Fibroblast of lung (primary cell): ENCODE measurements at regions not wholly inside any gene's neighbourhood (a gene's known extent, or its start where the extent isn't known, plus 50 kb on each side); places are given as distances from the start of the nearest gene placed in this dataset.

Source experiments
- DNase-seq, 2 donors: peaks; one replicate each; pipeline versions ENCODE4 v3.0.0 to v3.0.0-alpha.2; 2010; ENCODE audit warnings: low read depth in 2 of 2
- H2AFZ ChIP-seq: 2 replicates; pipeline ENCODE4 v1.5.1; 2012; ENCODE audit warnings: low read length, control low read depth, inconsistent platforms
- H3K27ac ChIP-seq: 2 replicates; pipeline ENCODE4 v1.5.1; 2011; ENCODE audit warnings: low read length, control low read depth; ENCODE audit not compliant: insufficient read depth
- H3K27me3 ChIP-seq: 2 replicates; pipeline ENCODE4 v1.5.1; 2011; ENCODE audit warnings: mild to moderate bottlenecking, low read length; ENCODE audit not compliant: control insufficient read depth, insufficient read depth
- H3K36me3 ChIP-seq: 2 replicates; pipeline ENCODE4 v1.5.1; 2011; ENCODE audit warnings: low read length; ENCODE audit not compliant: control insufficient read depth, insufficient read depth
- H3K4me1 ChIP-seq: 2 replicates; pipeline ENCODE4 v1.5.1; 2011; ENCODE audit warnings: low read length; ENCODE audit not compliant: control insufficient read depth, insufficient read depth; ENCODE audit errors: extremely low read depth
- H3K4me2 ChIP-seq: 2 replicates; pipeline ENCODE4 v1.5.1; 2011; ENCODE audit warnings: low read length, control low read depth; ENCODE audit not compliant: insufficient read depth; ENCODE audit errors: extremely low read depth
- H3K4me3 ChIP-seq, 4 experiments: fragments of 200-600 bp in 1 of 4; sonication (generic) in 1 of 4; replicated peaks in 1 of 4; 2 replicates each; pipeline ENCODE4 v1.5.1; 2011 to 2016; ENCODE audit warnings: low read length in 4 of 4, low read depth in 3 of 4, mild to moderate bottlenecking in 3 of 4, control low read depth in 2 of 4, inconsistent platforms in 1 of 4, mixed read lengths in 1 of 4; ENCODE audit not compliant: insufficient read depth in 1 of 4; ENCODE audit errors: control extremely low read depth in 1 of 4
- H3K79me2 ChIP-seq: 2 replicates; pipeline ENCODE4 v1.5.1; 2012; ENCODE audit warnings: mild to moderate bottlenecking, low read length, inconsistent platforms; ENCODE audit not compliant: control insufficient read depth, insufficient read depth
- H3K9ac ChIP-seq: 2 replicates; pipeline ENCODE4 v1.5.1; 2011; ENCODE audit warnings: mild to moderate bottlenecking, low read length, control low read depth; ENCODE audit not compliant: insufficient read depth
- H3K9me3 ChIP-seq: 2 replicates; pipeline ENCODE4 v1.5.1; 2012; ENCODE audit warnings: low read depth, low read length; ENCODE audit not compliant: control insufficient read depth, insufficient read depth
- H4K20me1 ChIP-seq: 2 replicates; pipeline ENCODE4 v1.5.1; 2011; ENCODE audit warnings: low read length; ENCODE audit not compliant: control insufficient read depth, insufficient read depth; ENCODE audit errors: extremely low read depth
- EZH2 ChIP-seq: IDR thresholded peaks from 2 replicates; pipeline ENCODE4 v1.5.1; 2012; ENCODE audit warnings: low read length, control low read depth, mild to moderate bottlenecking; ENCODE audit errors: missing control alignments
- TF ChIP-seq, protein P1 (sequence below), 2 donors: IDR thresholded peaks in 1 of 2; conservative IDR thresholded peaks in 1 of 2; 1 replicate in 1 of 2; 2 replicates in 1 of 2; pipeline ENCODE4 v1.5.1; 2011 to 2012; ENCODE audit warnings: low read length in 2 of 2, control low read depth in 1 of 2, inconsistent platforms in 1 of 2, low read depth in 1 of 2, mild to moderate bottlenecking in 1 of 2

DNA sequence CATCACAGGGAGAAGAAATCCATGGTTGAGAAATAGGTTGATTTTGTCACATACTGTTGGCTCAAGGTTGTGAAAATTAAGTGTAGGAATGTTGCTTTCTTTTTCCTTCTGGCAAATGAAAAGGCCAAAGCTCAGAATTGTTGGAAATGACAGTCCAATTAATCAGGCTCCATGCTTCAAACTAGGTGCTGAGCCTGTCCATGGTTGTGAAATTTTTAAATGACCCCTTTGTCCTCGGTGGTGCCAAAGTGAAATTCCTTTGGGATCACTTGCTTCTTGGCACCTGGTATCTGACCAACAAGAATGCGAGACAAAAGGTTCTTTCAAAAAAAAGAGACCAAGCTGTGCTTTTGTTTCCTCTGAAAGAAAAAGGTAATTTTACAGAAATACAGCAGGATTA lies 451.9 kb downstream of the ETS1 start:
- no peak overlapping the region for H3K27ac ChIP-seq
- H3K36me3 ChIP-seq = no peaks in the 10 kb centered on the region
- H3K9me3 ChIP-seq = no peaks in the 10 kb centered on the region
- H3K27me3 ChIP-seq = no peaks in the 10 kb centered on the region
- H3K9ac ChIP-seq = no peak overlapping the region
- peak in 1 of 2 donors; percentile 93 for DNase-seq
- no peak overlapping the region for H3K4me2 ChIP-seq
- no peak overlapping the region for H2AFZ ChIP-seq
- no peaks in the 10 kb centered on the region for H3K4me1 ChIP-seq
- no peaks in the 10 kb centered on the region for H3K79me2 ChIP-seq
- no peak overlapping the region for H3K4me3 ChIP-seq
- no peak for TF ChIP-seq EZH2
- TF ChIP-seq, protein P1, sequence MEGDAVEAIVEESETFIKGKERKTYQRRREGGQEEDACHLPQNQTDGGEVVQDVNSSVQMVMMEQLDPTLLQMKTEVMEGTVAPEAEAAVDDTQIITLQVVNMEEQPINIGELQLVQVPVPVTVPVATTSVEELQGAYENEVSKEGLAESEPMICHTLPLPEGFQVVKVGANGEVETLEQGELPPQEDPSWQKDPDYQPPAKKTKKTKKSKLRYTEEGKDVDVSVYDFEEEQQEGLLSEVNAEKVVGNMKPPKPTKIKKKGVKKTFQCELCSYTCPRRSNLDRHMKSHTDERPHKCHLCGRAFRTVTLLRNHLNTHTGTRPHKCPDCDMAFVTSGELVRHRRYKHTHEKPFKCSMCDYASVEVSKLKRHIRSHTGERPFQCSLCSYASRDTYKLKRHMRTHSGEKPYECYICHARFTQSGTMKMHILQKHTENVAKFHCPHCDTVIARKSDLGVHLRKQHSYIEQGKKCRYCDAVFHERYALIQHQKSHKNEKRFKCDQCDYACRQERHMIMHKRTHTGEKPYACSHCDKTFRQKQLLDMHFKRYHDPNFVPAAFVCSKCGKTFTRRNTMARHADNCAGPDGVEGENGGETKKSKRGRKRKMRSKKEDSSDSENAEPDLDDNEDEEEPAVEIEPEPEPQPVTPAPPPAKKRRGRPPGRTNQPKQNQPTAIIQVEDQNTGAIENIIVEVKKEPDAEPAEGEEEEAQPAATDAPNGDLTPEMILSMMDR (conservative IDR thresholded peaks at IDR 0.05 in 1 of 2, IDR thresholded peaks at IDR 0.05 in 1 of 2; ENCODE audit: low read depth in 1 of 2, low read length in 2 of 2) = no peak
- H4K20me1 ChIP-seq = no peaks in the 10 kb centered on the region

DNA sequence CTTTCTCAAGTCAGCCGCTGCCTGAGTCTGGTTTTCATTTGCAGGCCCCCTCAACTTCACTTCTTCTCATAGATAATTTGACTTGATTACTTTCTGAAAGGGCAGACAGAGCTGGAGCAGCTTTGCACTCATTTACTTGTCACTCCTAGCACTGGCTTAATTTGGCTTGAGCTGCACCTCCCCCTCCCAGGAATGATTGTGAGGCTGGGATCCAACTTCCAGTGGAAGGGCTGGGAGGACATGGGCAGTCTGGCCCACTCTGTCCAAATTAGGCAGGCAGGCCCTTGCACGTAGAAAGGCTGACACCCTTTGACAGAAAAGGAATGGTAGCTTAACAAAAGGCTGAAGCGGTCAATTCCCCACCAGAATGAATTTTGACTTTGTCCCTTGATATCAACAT lies 453.9 kb downstream of the ETS1 start:
- Histone ChIP-seq H3K27ac (no peak overlapping the region), H3K27me3 (no peaks in the 10 kb centered on the region), H3K4me1 (no peaks in the 10 kb centered on the region), H3K36me3 (no peaks in the 10 kb centered on the region), H4K20me1 (no peaks in the 10 kb centered on the region), H3K4me3 (no peak overlapping the region), H2AFZ (no peak overlapping the region), H3K9me3 (no peaks in the 10 kb centered on the region), H3K9ac (no peak overlapping the region), H3K4me2 (no peak overlapping the region), H3K79me2 (no peaks in the 10 kb centered on the region)
- peak in 1 of 2 donors; percentile 36 for DNase-seq
- TF ChIP-seq, protein P1 (conservative IDR thresholded peaks at IDR 0.05 in 1 of 2, IDR thresholded peaks at IDR 0.05 in 1 of 2; ENCODE audit: low read depth in 1 of 2, low read length in 2 of 2) = no peak
- TF ChIP-seq EZH2 = no peak

DNA sequence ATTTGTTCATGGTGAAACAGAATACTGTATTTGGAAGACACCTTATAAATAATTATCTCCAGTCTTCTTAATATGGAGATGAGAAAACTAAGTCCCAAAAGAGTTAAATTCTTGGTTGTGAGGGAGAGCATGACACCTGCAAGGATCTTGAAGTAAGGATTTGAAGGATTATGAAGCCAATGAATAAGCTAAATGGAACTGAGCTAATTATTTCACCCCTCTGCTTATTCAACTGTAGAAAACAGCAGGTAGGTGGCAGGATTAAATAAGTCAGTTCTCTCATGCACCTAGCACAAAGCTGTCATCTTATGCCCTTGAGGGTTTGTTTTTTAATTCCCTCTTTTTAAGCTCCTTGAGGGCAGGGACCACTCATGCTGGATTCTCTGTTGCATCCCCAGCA lies 457.3 kb downstream of the ETS1 start:
- no peak overlapping the region for H3K4me3 ChIP-seq
- no peak for DNase-seq
- no peaks in the 10 kb centered on the region for H3K9me3 ChIP-seq
- no peaks in the 10 kb centered on the region for H3K79me2 ChIP-seq
- no peak overlapping the region for H3K4me2 ChIP-seq
- H2AFZ ChIP-seq = no peak overlapping the region
- TF ChIP-seq EZH2 = no peak
- TF ChIP-seq, protein P1 (conservative IDR thresholded peaks at IDR 0.05 in 1 of 2, IDR thresholded peaks at IDR 0.05 in 1 of 2; ENCODE audit: low read depth in 1 of 2, low read length in 2 of 2) = no peak
- no peaks in the 10 kb centered on the region for H4K20me1 ChIP-seq
- no peak overlapping the region for H3K27ac ChIP-seq
- H3K9ac ChIP-seq = no peak overlapping the region
- H3K4me1 ChIP-seq = no peaks in the 10 kb centered on the region
- no peaks in the 10 kb centered on the region for H3K36me3 ChIP-seq
- no peaks in the 10 kb centered on the region for H3K27me3 ChIP-seq
